ENCODE measurements at regions not wholly inside any gene's neighbourhood (a gene's known extent, or its start where the extent isn't known, plus 50 kb on each side); places are given as distances from the start of the nearest gene placed in this dataset.

- TF ChIP-seq, protein P1, sequence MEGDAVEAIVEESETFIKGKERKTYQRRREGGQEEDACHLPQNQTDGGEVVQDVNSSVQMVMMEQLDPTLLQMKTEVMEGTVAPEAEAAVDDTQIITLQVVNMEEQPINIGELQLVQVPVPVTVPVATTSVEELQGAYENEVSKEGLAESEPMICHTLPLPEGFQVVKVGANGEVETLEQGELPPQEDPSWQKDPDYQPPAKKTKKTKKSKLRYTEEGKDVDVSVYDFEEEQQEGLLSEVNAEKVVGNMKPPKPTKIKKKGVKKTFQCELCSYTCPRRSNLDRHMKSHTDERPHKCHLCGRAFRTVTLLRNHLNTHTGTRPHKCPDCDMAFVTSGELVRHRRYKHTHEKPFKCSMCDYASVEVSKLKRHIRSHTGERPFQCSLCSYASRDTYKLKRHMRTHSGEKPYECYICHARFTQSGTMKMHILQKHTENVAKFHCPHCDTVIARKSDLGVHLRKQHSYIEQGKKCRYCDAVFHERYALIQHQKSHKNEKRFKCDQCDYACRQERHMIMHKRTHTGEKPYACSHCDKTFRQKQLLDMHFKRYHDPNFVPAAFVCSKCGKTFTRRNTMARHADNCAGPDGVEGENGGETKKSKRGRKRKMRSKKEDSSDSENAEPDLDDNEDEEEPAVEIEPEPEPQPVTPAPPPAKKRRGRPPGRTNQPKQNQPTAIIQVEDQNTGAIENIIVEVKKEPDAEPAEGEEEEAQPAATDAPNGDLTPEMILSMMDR (IDR thresholded peaks at IDR 0.05; ENCODE audit: insufficient read depth, low read depth, low read length) = no peak
- no peak for TF ChIP-seq EZH2 (IDR thresholded peaks at IDR 0.05; ENCODE audit: insufficient read depth, low read length)
These were observed 82.5 kb upstream of the CAMK1G start for GRCh38 chr1:209500993-209501392.
